Osteocyte (in vitro differentiated cells): ENCODE measurements at regions not wholly inside any gene's neighbourhood (a gene's known extent, or its start where the extent isn't known, plus 50 kb on each side); places are given as distances from the start of the nearest gene placed in this dataset.

Experiments
- DNase-seq: peaks from one replicate; pipeline ENCODE4 v3.0.0; 2021; ENCODE audit warnings: mixed read lengths; ENCODE audit not compliant: unreplicated experiment; ENCODE audit errors: extremely low spot score
- H3K27ac Mint-ChIP-seq: one replicate; pipeline ENCODE4 v1.8.0; 2021; ENCODE audit warnings: mild to moderate bottlenecking, mixed read lengths; ENCODE audit not compliant: unreplicated experiment
- H3K27me3 Mint-ChIP-seq: one replicate; pipeline ENCODE4 v1.8.0; 2021; ENCODE audit warnings: mixed read lengths; ENCODE audit not compliant: unreplicated experiment
- H3K36me3 Mint-ChIP-seq: one replicate; pipeline ENCODE4 v1.8.0; 2021; ENCODE audit warnings: mixed read lengths; ENCODE audit not compliant: unreplicated experiment
- H3K4me1 Mint-ChIP-seq: one replicate; pipeline ENCODE4 v1.8.0; 2021; ENCODE audit warnings: mixed read lengths; ENCODE audit not compliant: unreplicated experiment
- H3K4me3 Mint-ChIP-seq: one replicate; pipeline ENCODE4 v1.8.0; 2021; ENCODE audit warnings: mild to moderate bottlenecking, moderate library complexity, mixed read lengths; ENCODE audit not compliant: unreplicated experiment
- H3K9me3 Mint-ChIP-seq: one replicate; pipeline ENCODE4 v1.8.0; 2021; ENCODE audit warnings: mixed read lengths; ENCODE audit not compliant: unreplicated experiment
- CTCF ChIP-seq: fragments of 200-600 bp; sonication (generic); IDR thresholded peaks from 2 replicates; pipeline ENCODE4 v1.5.0; 2021; ENCODE audit warnings: antibody characterized with exemption, mild to moderate bottlenecking, moderate library complexity

GRCh38 chr9:30670805-30671562 is 1713.5 kb upstream of the ACO1 start:
- Mint-ChIP-seq H3K4me1 (no peaks in the 10 kb centered on the region), H3K9me3 (no peaks in the 10 kb centered on the region), H3K27me3 (no peaks in the 10 kb centered on the region), H3K36me3 (no peaks in the 10 kb centered on the region), H3K27ac (no peak overlapping the region), H3K4me3 (no peak overlapping the region)
- no peak for TF ChIP-seq CTCF
- no peak for DNase-seq

DNA sequence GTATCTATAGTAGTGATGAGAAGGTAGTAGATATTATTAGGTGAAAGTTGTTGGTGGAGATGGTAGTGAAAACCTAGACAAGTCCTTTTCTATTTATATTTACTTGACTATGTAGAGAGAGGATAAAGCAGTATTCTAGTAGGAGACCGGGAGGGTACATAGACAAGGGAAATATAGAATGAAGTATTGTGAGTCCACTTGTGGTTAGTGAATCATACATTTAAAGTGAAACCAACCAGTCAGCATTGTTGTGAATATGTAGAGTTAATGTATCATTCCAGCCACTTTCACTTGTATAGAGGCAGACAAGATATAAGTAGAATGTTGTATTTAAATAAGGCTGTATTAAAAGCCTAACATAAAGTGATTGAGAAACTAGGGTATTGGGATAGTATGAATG is 1711.3 kb upstream of the ACO1 start:
- DNase-seq = no peak
- no peaks in the 10 kb centered on the region for H3K36me3 Mint-ChIP-seq
- no peak overlapping the region for H3K27ac Mint-ChIP-seq
- no peak overlapping the region for H3K4me3 Mint-ChIP-seq
- TF ChIP-seq CTCF = no peak
- H3K4me1 Mint-ChIP-seq = no peaks in the 10 kb centered on the region
- no peaks in the 10 kb centered on the region for H3K27me3 Mint-ChIP-seq
- H3K9me3 Mint-ChIP-seq = no peaks in the 10 kb centered on the region

DNA sequence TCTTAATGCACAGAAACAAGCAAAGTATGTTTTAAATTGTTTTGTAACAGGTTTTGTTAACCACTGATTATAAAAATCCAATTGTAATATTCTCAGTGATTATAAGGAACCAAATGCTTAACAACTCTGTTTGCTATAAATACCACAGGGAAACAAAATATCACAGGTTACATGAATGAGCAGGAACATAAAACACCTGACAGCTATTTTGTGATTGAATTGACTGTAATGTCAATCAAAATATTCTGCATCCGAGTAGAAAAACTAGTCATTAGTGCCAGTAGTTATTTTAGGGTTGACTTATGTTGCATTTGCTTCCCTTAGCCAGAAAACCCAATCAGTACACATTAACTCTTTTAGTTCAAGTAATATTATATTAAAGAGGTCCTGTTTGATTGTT is 1707.8 kb upstream of the ACO1 start:
- Mint-ChIP-seq H3K27ac (no peak overlapping the region), H3K4me3 (no peak overlapping the region), H3K27me3 (no peaks in the 10 kb centered on the region), H3K36me3 (no peaks in the 10 kb centered on the region), H3K9me3 (peaks cover 12% of the 10 kb centered on the region), H3K4me1 (no peaks in the 10 kb centered on the region)
- no peak for TF ChIP-seq CTCF
- no peak for DNase-seq

GRCh38 chr9:30677221-30677620 is 1707.2 kb upstream of the ACO1 start:
- H3K4me3 Mint-ChIP-seq = no peak overlapping the region
- peaks cover 12% of the 10 kb centered on the region for H3K9me3 Mint-ChIP-seq
- no peaks in the 10 kb centered on the region for H3K36me3 Mint-ChIP-seq
- no peak for TF ChIP-seq CTCF
- no peaks in the 10 kb centered on the region for H3K4me1 Mint-ChIP-seq
- no peak overlapping the region for H3K27ac Mint-ChIP-seq
- no peak for DNase-seq
- H3K27me3 Mint-ChIP-seq = no peaks in the 10 kb centered on the region

DNA sequence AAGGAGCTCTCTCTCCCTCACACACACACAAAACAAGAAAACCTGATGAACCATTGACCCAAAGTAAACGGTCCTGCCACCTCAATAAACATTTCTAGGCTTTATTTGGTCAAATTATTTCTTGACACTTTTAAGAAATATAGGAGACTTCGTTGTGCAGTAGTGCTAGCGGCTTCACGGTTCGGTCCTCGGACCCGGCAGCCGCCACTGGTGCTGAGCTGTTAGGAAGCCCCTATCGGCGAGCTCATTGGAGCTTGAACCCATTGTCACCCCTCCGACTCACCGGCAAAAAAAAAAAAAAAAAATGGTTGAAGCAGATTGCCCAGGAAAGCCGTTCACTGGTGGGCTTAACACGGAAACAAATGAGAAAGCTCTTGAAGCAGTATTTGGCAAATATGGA is 1695.6 kb upstream of the ACO1 start:
- Mint-ChIP-seq H3K9me3 (peaks cover 24% of the 10 kb centered on the region), H3K27ac (no peak overlapping the region), H3K36me3 (no peaks in the 10 kb centered on the region), H3K4me1 (no peaks in the 10 kb centered on the region), H3K27me3 (no peaks in the 10 kb centered on the region), H3K4me3 (no peak overlapping the region)
- TF ChIP-seq CTCF = no peak
- no peak for DNase-seq
